KMS-11 (cell line): ENCODE measurements at regions not wholly inside any gene's neighbourhood (a gene's known extent, or its start where the extent isn't known, plus 50 kb on each side); places are given as distances from the start of the nearest gene placed in this dataset.

Source experiments
- H2AFZ ChIP-seq: fragments of 200-600 bp; sonication (generic); 2 replicates; pipeline ENCODE4 v1.6.1; 2016; ENCODE audit warnings: antibody characterized with exemption, mixed run types, low read depth
- H3K27ac ChIP-seq: fragments of 200-600 bp; sonication (generic); 2 replicates; pipeline ENCODE4 v1.6.1; 2016; ENCODE audit warnings: mild to moderate bottlenecking, mixed run types
- H3K27me3 ChIP-seq: fragments of 200-600 bp; sonication (generic); 2 replicates; pipeline ENCODE4 v1.6.1; 2017; ENCODE audit warnings: mild to moderate bottlenecking, low read depth, mixed run types, moderate library complexity; ENCODE audit not compliant: insufficient read depth
- H3K36me3 ChIP-seq: fragments of 200-600 bp; sonication (generic); 2 replicates; pipeline ENCODE4 v1.6.1; 2017; ENCODE audit warnings: mild to moderate bottlenecking, mixed run types; ENCODE audit not compliant: insufficient read depth
- H3K4me1 ChIP-seq: fragments of 200-600 bp; sonication (generic); 2 replicates; pipeline ENCODE4 v1.6.1; 2016; ENCODE audit warnings: mild to moderate bottlenecking, low read depth, mixed run types; ENCODE audit not compliant: poor library complexity, severe bottlenecking
- H3K4me2 ChIP-seq: fragments of 200-600 bp; sonication (generic); 2 replicates; pipeline ENCODE4 v1.7.0; 2016; ENCODE audit warnings: mild to moderate bottlenecking, mixed run types
- H3K4me3 ChIP-seq: fragments of 200-600 bp; sonication (generic); IDR thresholded peaks from 2 replicates; pipeline ENCODE4 v1.6.1; 2017; ENCODE audit warnings: low read depth, low read length, mixed read lengths; ENCODE audit not compliant: insufficient read depth
- H3K79me2 ChIP-seq: fragments of 200-600 bp; sonication (generic); 2 replicates; pipeline ENCODE4 v1.6.1; 2016; ENCODE audit warnings: low read depth, mixed run types; ENCODE audit not compliant: insufficient read depth
- H3K9ac ChIP-seq: fragments of 200-600 bp; sonication (generic); 2 replicates; pipeline ENCODE4 v1.6.1; 2016; ENCODE audit warnings: mild to moderate bottlenecking, mixed run types
- H4K20me1 ChIP-seq: fragments of 200-600 bp; sonication (generic); 2 replicates; pipeline ENCODE4 v1.6.1; 2016; ENCODE audit warnings: mild to moderate bottlenecking, mixed run types; ENCODE audit not compliant: insufficient read depth
- TF ChIP-seq, protein P1 (sequence below): fragments of 200-600 bp; sonication (generic); conservative IDR thresholded peaks from 2 replicates; pipeline ENCODE4 v1.6.1; 2017; ENCODE audit warnings: low read depth, mild to moderate bottlenecking, antibody characterized with exemption, low read length, moderate library complexity, mixed read lengths

- no peak overlapping the region for H3K4me3 ChIP-seq
- no peaks in the 10 kb centered on the region for H3K27me3 ChIP-seq
- H2AFZ ChIP-seq = no peak overlapping the region
- H3K27ac ChIP-seq = no peak overlapping the region
- TF ChIP-seq, protein P1, sequence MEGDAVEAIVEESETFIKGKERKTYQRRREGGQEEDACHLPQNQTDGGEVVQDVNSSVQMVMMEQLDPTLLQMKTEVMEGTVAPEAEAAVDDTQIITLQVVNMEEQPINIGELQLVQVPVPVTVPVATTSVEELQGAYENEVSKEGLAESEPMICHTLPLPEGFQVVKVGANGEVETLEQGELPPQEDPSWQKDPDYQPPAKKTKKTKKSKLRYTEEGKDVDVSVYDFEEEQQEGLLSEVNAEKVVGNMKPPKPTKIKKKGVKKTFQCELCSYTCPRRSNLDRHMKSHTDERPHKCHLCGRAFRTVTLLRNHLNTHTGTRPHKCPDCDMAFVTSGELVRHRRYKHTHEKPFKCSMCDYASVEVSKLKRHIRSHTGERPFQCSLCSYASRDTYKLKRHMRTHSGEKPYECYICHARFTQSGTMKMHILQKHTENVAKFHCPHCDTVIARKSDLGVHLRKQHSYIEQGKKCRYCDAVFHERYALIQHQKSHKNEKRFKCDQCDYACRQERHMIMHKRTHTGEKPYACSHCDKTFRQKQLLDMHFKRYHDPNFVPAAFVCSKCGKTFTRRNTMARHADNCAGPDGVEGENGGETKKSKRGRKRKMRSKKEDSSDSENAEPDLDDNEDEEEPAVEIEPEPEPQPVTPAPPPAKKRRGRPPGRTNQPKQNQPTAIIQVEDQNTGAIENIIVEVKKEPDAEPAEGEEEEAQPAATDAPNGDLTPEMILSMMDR = no peak
- no peaks in the 10 kb centered on the region for H3K4me1 ChIP-seq
- H3K36me3 ChIP-seq = no peaks in the 10 kb centered on the region
- no peaks in the 10 kb centered on the region for H3K79me2 ChIP-seq
- H3K4me2 ChIP-seq = no peak overlapping the region
- H4K20me1 ChIP-seq = no peaks in the 10 kb centered on the region
- no peak overlapping the region for H3K9ac ChIP-seq
Observed at GRCh38 chr13:24023073-24023472, 125.8 kb upstream of the C1QTNF9B start.

DNA sequence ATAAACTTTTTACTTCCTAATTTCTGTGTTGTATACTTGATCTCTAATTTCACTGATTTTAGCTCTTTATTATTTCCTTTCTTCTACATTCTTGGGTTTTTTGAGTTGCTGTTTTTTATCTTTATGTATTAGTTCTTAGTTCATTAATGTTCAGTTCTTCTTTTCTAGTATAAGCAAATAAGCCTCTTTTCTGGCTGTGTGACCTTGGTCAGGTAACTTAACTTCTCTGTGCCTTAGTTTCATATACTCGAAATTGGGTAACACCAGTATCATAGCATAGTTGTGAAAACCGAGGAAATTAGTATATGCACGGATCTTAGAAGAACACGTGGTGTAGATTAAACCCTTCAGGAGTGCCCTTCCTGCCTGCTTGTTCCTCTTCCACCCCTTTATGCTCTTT lies 130.2 kb upstream of the C1QTNF9B start:
- H3K4me3 ChIP-seq = no peak overlapping the region
- H3K4me2 ChIP-seq = no peak overlapping the region
- no peak overlapping the region for H3K9ac ChIP-seq
- TF ChIP-seq, protein P1 = no peak
- no peaks in the 10 kb centered on the region for H4K20me1 ChIP-seq
- no peak overlapping the region for H3K27ac ChIP-seq
- no peaks in the 10 kb centered on the region for H3K4me1 ChIP-seq
- H3K79me2 ChIP-seq = no peaks in the 10 kb centered on the region
- H3K27me3 ChIP-seq = no peaks in the 10 kb centered on the region
- H2AFZ ChIP-seq = no peak overlapping the region
- H3K36me3 ChIP-seq = no peaks in the 10 kb centered on the region

DNA sequence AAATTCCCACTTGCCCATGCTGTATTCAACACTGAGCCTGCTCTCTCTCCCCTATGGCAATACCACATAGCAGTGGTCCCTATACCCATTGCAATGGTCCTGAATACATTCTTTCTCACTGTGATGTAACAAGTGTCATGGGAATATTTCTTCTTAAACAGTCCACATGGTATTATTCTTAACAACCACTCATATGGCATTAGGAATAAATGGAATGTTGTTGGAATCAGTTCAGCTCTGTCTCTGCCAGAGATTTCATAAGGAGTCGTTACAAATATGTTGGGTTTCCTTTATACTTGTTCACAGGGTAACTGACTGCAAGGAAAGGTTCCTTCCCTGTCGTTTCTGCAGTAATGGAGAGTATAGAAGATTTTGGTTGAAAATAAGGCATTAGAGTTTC lies 128.3 kb upstream of the SPATA13 start:
- TF ChIP-seq, protein P1 = no peak
- H3K4me1 ChIP-seq = no peaks in the 10 kb centered on the region
- H3K27ac ChIP-seq = no peak overlapping the region
- no peaks in the 10 kb centered on the region for H3K27me3 ChIP-seq
- H3K36me3 ChIP-seq = no peaks in the 10 kb centered on the region
- no peaks in the 10 kb centered on the region for H3K79me2 ChIP-seq
- no peaks in the 10 kb centered on the region for H4K20me1 ChIP-seq
- no peak overlapping the region for H3K4me2 ChIP-seq
- no peak overlapping the region for H3K4me3 ChIP-seq
- no peak overlapping the region for H2AFZ ChIP-seq
- no peak overlapping the region for H3K9ac ChIP-seq

- Histone ChIP-seq H3K27me3 (no peaks in the 10 kb centered on the region), H3K4me1 (no peaks in the 10 kb centered on the region), H3K4me3 (no peak overlapping the region), H3K79me2 (no peaks in the 10 kb centered on the region), H4K20me1 (no peaks in the 10 kb centered on the region), H3K36me3 (no peaks in the 10 kb centered on the region), H3K4me2 (no peak overlapping the region), H3K27ac (no peak overlapping the region), H2AFZ (no peak overlapping the region), H3K9ac (no peak overlapping the region)
- TF ChIP-seq, protein P1 = no peak
Observed at GRCh38 chr13:24032674-24033073, 127.8 kb upstream of the SPATA13 start.
